Transverse colon (tissue), 4 donors: ENCODE measurements at regions not wholly inside any gene's neighbourhood (a gene's known extent, or its start where the extent isn't known, plus 50 kb on each side); places are given as distances from the start of the nearest gene placed in this dataset.
"Not testable (repeated sequence)": the region's sequence is repeated elsewhere in the genome, so short reads cannot be mapped to it uniquely, and the experiment has no call there.

Experiments
- POLR2A ChIP-seq: fragments of 450-650 bp; IDR thresholded peaks from one replicate; pipeline ENCODE4 v1.6.1; 2016; ENCODE audit warnings: antibody characterized with exemption, mild to moderate bottlenecking, moderate library complexity
- POLR2AphosphoS5 ChIP-seq, 3 donors: sonication (generic); formaldehyde crosslinking; IDR thresholded peaks; one replicate each; pipeline ENCODE4 v1.6.1; 2016; ENCODE audit warnings: antibody characterized with exemption in 3 of 3
- TF ChIP-seq, protein P1 (sequence below), 5 experiments: fragments of 200-600 bp in 3 of 5; fragments of 450-650 bp in 2 of 5; sonication (generic) in 3 of 5; IDR thresholded peaks; 1 replicate in 2 of 5; 2 replicates in 3 of 5; pipeline ENCODE4 v1.5.1; 2016 to 2017; ENCODE audit warnings: antibody characterized with exemption in 5 of 5, inconsistent platforms in 3 of 5, mild to moderate bottlenecking in 2 of 5, moderate library complexity in 1 of 5

DNA sequence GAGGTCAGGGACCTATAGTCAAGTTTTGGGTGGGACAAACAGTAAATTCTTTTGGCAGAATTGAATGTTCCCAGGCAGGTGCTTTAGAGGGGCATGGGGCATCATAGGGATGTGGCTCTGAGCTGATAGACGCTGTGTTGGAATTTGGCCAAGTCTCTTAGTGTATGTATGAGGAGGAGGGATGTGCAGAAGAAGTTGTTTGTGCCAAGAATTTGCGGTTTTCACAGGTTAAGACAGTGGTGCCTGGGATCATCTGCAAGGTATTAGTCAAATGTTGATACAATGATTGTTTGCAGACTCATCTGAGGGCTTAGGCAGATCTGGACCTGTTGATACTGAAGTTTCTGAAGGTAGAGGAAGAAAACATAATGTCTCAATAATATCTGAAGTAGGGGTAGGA is 519.4 kb downstream of the SPATA31A6 start:
- TF ChIP-seq POLR2AphosphoS5 (IDR thresholded peaks at IDR 0.05); POLR2A: not testable (repeated sequence)
- TF ChIP-seq, protein P1, sequence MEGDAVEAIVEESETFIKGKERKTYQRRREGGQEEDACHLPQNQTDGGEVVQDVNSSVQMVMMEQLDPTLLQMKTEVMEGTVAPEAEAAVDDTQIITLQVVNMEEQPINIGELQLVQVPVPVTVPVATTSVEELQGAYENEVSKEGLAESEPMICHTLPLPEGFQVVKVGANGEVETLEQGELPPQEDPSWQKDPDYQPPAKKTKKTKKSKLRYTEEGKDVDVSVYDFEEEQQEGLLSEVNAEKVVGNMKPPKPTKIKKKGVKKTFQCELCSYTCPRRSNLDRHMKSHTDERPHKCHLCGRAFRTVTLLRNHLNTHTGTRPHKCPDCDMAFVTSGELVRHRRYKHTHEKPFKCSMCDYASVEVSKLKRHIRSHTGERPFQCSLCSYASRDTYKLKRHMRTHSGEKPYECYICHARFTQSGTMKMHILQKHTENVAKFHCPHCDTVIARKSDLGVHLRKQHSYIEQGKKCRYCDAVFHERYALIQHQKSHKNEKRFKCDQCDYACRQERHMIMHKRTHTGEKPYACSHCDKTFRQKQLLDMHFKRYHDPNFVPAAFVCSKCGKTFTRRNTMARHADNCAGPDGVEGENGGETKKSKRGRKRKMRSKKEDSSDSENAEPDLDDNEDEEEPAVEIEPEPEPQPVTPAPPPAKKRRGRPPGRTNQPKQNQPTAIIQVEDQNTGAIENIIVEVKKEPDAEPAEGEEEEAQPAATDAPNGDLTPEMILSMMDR (IDR thresholded peaks at IDR 0.05): not testable (repeated sequence)
